Type B pancreatic cell (in vitro differentiated cells): ENCODE measurements at regions not wholly inside any gene's neighbourhood (a gene's known extent, or its start where the extent isn't known, plus 50 kb on each side); places are given as distances from the start of the nearest gene placed in this dataset.
"Not testable (repeated sequence)": the region's sequence is repeated elsewhere in the genome, so short reads cannot be mapped to it uniquely, and the experiment has no call there.

Source experiments
- DNase-seq: peaks from one replicate; pipeline ENCODE4 v3.0.0; 2021; ENCODE audit warnings: mixed read lengths; ENCODE audit not compliant: unreplicated experiment; ENCODE audit errors: extremely low spot score
- H3K27ac Mint-ChIP-seq: 2 replicates; pipeline ENCODE4 v1.8.0; 2021; ENCODE audit warnings: mild to moderate bottlenecking, mixed read lengths
- H3K27me3 Mint-ChIP-seq: 2 replicates; pipeline ENCODE4 v1.8.0; 2021; ENCODE audit warnings: mixed read lengths
- H3K36me3 Mint-ChIP-seq: 2 replicates; pipeline ENCODE4 v1.8.0; 2021; ENCODE audit warnings: mixed read lengths
- H3K4me1 Mint-ChIP-seq: one replicate; pipeline ENCODE4 v1.8.0; 2021; ENCODE audit warnings: mixed read lengths; ENCODE audit not compliant: unreplicated experiment
- H3K4me3 Mint-ChIP-seq: 2 replicates; pipeline ENCODE4 v1.8.0; 2021; ENCODE audit warnings: mild to moderate bottlenecking, mixed read lengths
- H3K9me3 Mint-ChIP-seq: 2 replicates; pipeline ENCODE4 v1.8.0; 2021; ENCODE audit warnings: mixed read lengths
- CTCF ChIP-seq: fragments of 200-600 bp; sonication (generic); conservative IDR thresholded peaks from 2 replicates; pipeline ENCODE4 v1.5.0; 2021; ENCODE audit warnings: antibody characterized with exemption, mild to moderate bottlenecking

DNA sequence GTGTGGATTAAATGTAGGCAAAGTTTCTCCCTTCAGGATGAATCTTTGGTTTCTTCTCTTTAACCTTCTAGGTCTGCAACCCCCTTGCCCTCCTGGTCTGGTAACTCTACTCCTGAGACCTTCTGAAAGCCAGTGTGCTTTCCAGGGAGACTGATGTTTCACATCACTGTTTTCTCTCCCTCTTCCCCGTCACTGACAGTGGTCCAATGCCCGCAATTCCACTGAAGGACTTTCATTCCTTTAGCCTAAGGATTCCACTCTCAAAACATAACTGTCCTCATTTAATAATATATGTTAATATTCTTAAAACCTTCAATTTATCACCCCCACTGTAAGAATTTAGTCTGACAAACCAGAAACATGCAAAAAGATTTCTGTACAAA is 101.5 kb upstream of the CPNE4 start:
- no peak for DNase-seq
- Mint-ChIP-seq H3K4me3 (no peak overlapping the region), H3K27me3 (peaks cover 17% of the 10 kb centered on the region), H3K36me3 (no peaks in the 10 kb centered on the region), H3K9me3 (no peaks in the 10 kb centered on the region), H3K4me1 (no peaks in the 10 kb centered on the region), H3K27ac (no peak overlapping the region)
- TF ChIP-seq CTCF, result no peak

GRCh38 chr3:132136902-132137301 is 102.1 kb upstream of the CPNE4 start:
- H3K27ac Mint-ChIP-seq, H3K9me3 Mint-ChIP-seq, H3K4me1 Mint-ChIP-seq, H3K36me3 Mint-ChIP-seq, H3K4me3 Mint-ChIP-seq, DNase-seq: not testable (repeated sequence)
- H3K27me3 Mint-ChIP-seq, result peaks cover 17% of the 10 kb centered on the region

DNA sequence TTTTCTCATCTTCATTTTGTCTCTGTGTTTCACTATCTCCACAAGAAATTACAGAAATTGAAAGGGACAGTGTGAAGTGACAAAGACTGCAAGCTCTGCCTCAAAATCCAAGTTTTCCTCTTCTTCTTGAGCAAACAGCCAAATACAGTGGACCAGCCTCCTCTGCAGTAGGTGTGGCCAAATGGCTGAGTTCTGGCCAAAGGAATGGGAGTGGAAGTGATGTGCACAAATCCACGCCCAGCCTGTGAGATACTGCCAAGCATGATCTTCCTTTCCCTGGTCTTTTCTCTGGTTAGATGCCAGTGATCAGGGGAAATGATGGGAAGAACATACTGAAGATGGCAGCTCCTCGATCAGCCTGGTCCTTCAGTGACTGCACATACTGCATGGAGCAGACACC is 111.0 kb upstream of the CPNE4 start:
- DNase-seq, result no peak
- Mint-ChIP-seq H3K9me3 (no peaks in the 10 kb centered on the region), H3K27ac (no peak overlapping the region), H3K4me1 (no peaks in the 10 kb centered on the region), H3K36me3 (no peaks in the 10 kb centered on the region), H3K27me3 (peaks cover 4% of the 10 kb centered on the region), H3K4me3 (no peak overlapping the region)
- no peak for TF ChIP-seq CTCF

DNA sequence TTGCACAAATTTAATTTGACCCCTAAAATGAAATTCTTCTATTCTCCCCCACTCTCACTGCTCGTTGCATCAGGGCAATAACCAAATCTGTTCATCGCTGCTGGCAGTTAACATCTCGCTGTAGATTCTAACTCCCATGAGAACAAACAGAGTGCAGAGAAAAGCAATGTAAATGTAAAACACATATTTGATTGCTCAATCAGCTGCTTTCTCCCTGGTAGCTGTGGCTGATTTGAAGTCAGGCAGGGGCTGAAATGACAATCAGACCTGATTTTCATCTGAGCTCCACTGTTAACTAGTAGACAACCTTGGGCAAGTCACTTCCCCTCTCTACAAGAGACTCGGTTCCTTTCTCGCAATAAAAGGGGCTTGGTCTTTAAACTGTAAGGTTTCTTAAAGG is 119.8 kb upstream of the CPNE4 start:
- no peaks in the 10 kb centered on the region for H3K9me3 Mint-ChIP-seq

GRCh38 chr3:132159145-132159544 is 124.3 kb upstream of the CPNE4 start:
- Mint-ChIP-seq H3K27ac (no peak overlapping the region), H3K4me1 (no peaks in the 10 kb centered on the region), H3K36me3 (no peaks in the 10 kb centered on the region), H3K9me3 (no peaks in the 10 kb centered on the region), H3K4me3 (no peak overlapping the region), H3K27me3 (peaks cover 15% of the 10 kb centered on the region)
- TF ChIP-seq CTCF, result no peak
- no peak for DNase-seq

More for the DNA sequence above, 119.8 kb upstream of the CPNE4 start:
- no peak for DNase-seq
- Mint-ChIP-seq H3K27ac (no peak overlapping the region), H3K4me3 (no peak overlapping the region), H3K27me3 (peaks cover 17% of the 10 kb centered on the region), H3K4me1 (no peaks in the 10 kb centered on the region), H3K36me3 (no peaks in the 10 kb centered on the region)
- TF ChIP-seq CTCF, result no peak

GRCh38 chr3:132160198-132160597 is 125.4 kb upstream of the CPNE4 start:
- no peak for TF ChIP-seq CTCF
- peaks cover 12% of the 10 kb centered on the region for H3K27me3 Mint-ChIP-seq
- no peak overlapping the region for H3K27ac Mint-ChIP-seq
- no peaks in the 10 kb centered on the region for H3K36me3 Mint-ChIP-seq
- H3K4me1 Mint-ChIP-seq, result no peaks in the 10 kb centered on the region
- no peak for DNase-seq
- no peak overlapping the region for H3K4me3 Mint-ChIP-seq
- H3K9me3 Mint-ChIP-seq, result no peaks in the 10 kb centered on the region
